GM21737 (cell line): ENCODE measurements at regions not wholly inside any gene's neighbourhood (a gene's known extent, or its start where the extent isn't known, plus 50 kb on each side); places are given as distances from the start of the nearest gene placed in this dataset.

Experiments
- ATAC-seq: cut with Tn5 transposase; IDR thresholded peaks from one replicate; pipeline ENCODE4 v1.9.1; 2021; ENCODE audit warnings: mild to moderate bottlenecking, moderate library complexity; ENCODE audit not compliant: unreplicated experiment

DNA sequence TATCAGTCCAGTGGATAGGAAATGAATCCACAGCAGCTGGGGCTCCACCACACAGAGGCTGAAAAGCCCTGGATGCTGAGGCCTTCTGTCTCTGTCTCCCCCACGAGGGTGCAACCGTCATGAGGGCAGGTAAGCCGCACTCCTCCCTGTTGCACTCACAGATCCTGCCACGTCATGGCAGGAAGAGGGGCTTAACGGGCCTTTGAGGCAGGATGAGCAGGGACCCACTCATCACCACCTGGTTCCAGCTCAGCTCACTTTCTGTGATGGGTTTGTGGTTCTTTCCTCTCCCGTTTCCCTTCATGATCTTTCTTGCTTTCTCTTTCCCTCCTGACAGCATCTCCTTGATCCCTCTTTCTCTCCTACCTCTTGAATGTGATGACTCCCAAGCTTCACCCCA is 575.2 kb downstream of the CCDC171 start:
- no peak for ATAC-seq

DNA sequence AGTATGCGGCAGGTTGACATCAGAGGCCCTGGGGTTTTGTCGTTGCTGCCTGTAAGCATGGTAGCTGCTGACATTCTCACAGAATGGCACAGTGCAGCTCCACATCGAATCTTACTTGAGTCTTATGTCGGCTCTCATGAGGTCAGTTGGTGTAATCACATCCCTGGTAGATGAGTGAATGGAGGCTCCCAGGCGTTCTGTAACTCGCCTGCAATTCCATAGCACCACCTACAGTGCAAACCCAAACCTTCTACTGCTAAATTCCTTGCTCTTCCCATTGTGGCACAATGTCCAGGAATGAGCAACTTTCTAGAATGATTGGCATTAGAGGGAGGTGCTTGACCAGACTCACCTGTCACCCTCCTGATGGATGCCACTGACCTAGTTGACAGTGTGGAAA is 578.4 kb downstream of the CCDC171 start:
- ATAC-seq, result no peak

DNA sequence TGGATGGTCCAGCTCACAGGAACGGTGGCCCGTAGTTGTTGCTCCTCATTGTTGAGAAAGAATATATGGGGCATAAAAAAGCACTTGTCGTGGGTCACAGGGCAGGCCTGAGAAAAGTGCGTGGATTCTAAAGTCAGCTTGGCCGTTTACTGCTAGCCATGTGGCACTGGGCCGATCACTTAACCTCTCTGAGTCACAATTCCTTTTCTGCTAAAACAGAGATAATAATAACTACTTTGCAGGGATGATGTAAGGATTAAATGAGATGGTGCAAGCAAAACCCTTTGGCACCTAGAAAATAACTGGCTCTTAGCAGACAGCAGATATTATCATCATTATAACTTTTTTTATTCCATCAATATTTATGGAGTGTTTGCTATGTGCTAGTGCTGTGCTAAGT is 579.7 kb downstream of the CCDC171 start:
- ATAC-seq, result no peak

DNA sequence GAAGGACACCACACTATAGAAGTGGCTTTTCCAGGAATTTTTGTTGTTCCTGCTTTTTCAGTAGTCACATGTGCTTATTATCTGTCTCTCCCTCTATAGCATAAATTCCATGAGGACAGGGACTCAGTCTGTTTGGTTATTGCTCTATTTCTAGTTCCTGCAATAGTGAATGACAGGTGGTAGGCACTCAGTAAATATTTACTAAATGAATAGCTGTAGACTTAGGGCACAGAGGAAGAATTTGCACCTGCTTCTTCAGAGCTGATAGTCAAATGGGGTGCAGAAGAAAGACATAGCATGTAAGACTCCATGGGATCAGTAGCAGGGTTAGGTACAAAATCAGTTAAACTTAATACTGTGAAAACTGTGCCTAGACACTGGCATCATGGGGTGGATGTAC is 580.2 kb downstream of the CCDC171 start:
- no peak for ATAC-seq

DNA sequence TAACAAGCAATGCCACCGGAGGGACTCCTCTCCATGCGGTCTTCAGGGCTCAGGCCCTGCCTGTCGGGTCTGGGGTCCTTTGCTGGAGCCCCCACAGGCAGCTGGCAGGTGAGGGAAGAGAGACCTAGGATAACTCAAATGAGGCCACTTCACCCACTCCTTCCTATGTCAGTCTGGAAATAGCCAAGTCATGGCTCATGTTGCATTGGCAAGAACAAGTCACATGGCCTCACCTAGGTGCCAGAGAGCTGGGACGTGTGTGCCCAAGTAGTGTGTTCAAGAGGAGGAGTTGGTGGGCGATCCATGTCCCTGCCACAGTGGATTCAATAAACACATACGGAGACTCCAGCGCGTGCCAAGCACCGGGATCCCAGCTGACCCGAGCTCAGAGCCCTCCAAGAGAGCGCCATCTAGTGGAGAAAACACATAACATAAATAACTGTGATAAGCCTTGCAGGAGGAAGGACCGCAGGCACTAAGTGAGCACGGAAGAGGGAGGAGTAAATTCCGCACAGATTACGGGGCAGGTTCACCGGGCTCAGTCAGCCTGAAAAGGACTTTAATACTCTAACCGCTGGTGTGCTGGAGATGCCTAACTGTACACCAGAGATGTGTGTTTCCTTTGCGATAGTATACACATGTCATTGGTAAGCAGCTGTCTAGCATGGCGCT is 580.8 kb downstream of the CCDC171 start:
- ATAC-seq, result peak; percentile 65

DNA sequence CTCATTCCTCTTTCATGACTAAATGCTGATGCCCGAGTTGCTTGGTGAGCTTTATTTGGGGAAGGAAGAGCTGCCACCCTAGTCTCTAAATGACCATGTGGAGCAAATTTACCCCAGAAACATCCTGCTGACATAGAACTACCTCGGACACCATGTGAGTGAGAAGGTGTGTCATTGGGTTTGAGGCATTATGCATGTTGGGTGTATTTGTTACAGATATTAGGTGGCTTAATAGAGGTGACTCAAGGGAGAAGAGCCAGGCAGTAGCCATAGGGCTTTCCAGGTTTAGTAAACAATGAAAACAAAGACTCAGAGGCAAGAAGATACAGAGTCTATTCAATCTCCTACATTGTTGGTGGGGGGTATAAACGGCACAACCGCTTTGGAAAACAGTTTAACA is 581.5 kb downstream of the CCDC171 start:
- no peak for ATAC-seq

DNA sequence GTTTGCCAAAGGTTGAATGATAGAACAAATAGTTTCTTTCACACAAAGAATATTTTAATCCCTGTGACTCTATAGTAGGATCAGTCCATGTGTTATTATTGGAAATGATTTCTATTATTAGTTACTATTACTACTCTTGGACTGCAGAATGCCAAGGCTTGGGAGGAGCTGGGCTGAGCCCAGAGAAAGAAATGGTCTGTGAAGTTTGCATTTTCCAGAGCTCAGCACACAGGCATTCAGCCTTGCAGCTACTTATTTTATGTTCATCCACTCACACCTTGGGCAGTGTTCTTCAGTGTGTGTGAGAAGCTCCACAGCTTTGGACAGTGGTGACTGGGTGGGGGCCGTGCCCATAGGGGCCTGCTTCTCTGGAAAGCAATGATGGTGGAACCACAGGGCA is 583.1 kb downstream of the CCDC171 start:
- ATAC-seq, result no peak

DNA sequence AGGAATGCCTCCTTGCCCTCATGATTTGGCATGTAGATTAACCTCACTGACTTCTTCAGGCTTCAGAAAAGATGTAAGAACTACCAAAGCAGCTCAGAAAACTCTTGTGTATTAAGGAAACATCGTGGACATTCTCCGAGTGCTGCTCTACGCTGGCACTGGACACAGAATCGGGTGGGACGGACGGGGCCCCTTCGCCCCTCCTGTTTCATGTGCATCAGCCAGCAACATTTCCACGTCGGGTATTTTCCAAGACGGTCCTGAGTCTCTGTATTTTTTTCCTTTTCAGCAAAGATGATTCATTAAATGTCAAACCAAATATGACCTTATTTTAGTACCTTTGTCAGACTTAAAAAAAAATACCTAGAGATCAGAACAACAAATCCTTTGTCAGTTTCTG is 583.6 kb downstream of the CCDC171 start:
- ATAC-seq, result no peak

DNA sequence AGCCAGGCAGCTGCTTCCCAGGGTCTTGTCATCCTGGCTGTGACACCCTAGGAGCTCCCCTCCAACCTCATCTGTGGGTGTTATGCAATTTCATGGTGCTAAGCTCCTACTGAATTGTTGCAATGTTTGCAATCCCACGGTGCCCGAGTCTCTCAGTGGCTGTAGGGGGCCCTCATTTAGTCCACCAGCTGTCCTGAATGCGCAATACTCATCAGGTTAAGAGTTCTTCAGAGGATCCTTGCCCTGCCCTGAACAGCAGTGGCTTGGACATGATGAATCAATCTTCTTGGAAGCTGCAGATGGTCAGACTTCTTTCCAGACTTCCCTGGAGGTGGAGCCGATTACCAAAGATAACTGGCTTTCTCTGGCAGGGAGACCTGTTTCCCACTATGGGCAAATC is 584.1 kb downstream of the CCDC171 start:
- ATAC-seq, result no peak

DNA sequence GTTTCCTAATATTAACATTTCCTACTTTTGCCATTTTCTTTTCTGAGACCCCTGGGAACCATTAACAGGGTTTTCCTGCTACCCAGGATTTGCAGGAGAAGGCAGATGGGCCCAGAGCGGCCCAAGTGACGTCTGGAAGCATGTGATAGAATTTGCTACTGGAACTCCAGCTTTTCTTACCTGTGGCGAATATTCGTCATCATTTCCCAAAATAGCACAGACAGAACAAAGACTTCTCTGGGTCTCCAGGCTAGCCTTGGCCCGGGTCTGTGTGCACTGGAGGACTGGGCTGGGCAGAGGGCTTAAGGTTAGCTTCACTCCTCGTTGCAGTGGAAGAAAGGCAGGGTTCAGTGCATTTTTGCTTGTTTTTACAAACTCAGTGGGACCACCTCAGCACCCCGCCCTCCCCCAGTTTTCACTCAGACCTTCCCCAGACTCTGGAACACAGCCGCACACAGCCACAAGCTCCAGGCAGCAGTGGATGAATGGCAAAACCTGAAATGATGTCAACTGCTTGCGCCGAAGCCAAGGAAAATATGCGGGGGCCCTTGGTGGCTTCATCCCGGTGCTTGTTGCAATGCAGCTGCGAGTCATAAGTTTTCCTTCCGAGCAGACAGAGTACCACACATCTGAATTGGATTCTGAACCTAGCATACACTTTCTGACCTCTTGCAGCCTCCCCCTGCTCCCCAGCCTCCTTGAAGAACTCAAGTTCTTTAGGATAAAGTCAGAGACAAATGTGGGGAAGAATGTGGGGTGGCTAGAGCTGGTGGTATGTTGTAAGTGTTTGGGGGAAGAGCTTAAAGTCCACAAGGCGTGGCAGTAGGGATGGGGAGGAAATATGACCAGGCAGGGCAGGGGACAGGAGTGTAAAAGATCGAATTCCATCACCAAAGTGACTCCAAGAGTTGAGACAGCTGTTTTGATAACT is 586.0 kb downstream of the CCDC171 start:
- ATAC-seq, result no peak

DNA sequence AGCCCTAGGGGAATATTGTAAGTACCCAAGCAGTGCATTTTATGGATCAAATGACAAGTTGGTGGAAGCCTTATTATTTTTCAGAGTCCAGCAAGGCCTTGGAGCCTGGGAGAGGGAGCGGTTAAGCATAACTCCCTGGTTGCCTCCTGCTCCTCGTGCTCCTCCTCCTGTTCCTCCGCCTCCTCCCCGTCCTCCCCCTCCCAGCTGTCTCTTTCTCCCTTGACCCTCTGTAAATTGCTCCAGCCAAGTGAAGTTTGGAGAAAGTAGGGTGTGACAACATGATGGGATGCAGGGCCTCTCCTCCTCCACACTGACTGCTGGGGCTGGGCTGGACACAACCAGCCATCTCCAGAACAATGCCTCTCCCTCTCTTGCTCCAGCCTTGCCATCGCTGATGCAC is 586.9 kb downstream of the CCDC171 start:
- ATAC-seq, result no peak

DNA sequence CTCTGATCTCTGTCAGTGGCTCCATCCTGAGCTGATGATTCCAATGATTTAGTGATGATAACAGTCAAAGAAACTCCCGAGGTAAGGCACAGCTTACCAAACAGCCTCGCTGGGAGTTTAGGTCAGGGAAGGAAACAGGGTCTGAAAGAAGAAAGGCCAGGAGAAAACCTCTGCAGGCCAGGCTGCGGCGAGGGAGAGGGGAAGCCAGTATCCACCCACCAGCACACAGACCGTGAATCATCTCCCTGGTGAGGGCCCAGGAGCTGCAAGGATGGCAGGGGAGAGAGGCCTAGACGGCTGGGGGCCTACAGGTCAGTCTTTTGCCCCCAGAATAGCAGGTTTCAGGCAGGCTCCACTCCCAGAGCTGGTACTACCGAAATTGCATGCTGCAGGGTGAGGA is 590.5 kb downstream of the CCDC171 start:
- no peak for ATAC-seq

DNA sequence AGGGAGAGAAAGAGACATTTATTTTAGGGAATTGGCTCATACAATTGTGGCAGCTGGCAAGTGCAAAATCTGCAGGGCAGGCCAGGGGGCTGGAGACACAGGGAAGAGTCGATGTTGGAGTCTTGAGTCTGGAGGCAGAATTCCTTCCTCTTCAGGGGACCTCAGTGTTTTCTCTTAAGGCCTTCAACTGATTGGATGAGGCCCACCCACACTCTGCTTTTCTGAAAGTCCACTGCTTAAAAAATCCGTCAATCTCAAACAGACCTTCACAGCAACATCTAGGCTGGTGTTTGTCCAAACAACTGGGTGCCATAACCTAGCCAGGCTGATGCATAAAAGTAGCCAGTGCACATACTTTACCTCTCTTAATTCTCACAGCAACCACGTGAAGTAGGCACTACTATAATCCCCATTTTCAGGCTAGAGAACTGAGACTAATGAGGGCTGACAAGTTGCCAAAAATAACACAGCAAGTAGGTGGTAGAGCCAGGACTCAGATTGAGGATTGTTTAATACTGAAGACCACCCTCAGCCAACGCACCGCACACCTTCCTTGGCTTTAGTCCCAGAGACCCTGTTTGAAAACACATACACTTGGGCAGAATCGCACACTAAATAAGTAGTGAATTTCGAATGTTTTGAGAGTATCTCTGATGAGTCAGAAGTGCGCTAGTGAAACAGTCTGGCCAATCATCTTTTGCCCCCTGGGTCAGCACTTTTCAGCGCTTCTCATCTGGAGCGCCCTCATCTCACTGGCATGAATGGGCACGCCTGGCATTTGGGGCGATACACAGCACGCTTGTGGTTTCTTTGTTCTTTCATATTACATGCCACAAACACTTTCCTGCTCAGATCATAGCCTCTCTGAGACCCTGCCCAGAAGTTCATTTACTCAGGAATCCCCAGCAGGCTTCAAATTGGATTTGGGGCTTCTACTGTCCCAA is 591.4 kb downstream of the CCDC171 start:
- ATAC-seq, result no peak

DNA sequence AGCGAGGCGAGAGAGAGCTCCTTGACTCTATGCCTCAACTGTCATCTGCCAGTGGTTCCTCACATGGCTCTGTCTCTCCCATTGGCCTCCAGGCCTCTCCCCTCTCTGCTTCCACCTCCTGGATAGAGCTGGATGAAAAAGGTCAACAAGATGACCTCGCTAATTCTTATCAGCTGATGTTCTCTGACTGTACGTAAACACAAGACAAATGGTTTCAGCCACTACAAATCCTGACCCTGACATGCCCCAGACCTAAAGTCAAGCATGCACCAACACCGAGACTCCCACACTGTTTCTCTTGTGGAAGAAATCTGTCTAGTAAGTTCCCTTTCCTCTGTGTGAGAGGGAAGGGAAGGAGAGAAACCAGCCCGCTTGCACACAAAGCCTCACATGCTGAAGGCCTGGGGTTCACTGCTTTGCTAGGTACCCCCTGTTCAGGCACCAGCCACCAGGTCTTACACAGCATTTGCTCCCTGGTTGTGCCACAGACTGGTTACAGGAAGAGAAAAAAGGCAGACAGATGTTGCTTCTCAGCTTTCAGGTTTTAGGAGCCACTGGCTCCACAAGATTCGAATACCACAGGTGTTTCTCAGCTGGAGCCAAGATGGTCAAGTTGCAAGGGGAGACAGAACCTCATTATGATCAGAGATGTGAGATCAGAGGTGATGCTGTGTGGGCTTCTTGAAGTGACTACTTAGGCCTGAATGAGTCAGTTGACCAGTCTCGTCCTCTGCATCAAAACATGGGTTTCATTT is 592.5 kb downstream of the CCDC171 start:
- ATAC-seq, result no peak

DNA sequence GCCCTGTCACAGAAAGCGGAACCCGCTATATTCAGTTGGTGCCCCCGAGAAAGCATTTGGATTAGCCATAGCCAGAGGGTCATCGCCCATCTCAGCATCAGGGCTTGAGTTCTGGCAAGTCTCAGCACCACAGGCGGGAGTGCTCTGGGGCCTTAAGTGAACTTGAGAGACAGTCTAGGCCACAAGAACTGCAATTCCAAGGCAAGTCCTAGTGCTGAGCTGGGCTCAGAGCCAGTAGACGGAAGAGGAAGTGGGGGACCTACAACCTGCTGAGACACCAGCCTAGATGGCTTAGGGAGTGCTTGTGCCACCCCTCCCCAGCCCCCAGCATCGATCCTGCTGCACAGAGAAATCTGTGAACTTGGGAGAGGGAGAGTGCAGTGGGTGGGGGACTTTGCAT is 594.9 kb downstream of the CCDC171 start:
- no peak for ATAC-seq

DNA sequence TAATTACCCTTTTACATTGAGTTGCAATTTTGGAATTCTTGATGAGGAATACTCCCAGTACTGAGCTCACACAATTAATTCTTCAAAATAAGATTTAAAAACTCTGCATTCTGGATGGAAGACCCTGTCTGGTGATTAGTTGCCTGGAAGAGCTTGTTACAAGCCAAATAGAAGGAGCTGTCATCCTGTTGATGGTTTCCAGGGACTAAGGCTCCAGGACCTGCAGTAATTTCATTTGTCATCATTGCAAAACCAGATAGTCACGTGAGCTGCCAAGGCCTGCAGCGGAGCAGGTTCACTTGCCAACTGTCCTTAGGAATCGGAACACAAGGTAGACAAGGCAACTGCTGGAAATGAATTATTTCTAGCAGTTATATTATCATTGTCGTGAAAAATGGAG is 597.7 kb downstream of the CCDC171 start:
- ATAC-seq, result no peak

DNA sequence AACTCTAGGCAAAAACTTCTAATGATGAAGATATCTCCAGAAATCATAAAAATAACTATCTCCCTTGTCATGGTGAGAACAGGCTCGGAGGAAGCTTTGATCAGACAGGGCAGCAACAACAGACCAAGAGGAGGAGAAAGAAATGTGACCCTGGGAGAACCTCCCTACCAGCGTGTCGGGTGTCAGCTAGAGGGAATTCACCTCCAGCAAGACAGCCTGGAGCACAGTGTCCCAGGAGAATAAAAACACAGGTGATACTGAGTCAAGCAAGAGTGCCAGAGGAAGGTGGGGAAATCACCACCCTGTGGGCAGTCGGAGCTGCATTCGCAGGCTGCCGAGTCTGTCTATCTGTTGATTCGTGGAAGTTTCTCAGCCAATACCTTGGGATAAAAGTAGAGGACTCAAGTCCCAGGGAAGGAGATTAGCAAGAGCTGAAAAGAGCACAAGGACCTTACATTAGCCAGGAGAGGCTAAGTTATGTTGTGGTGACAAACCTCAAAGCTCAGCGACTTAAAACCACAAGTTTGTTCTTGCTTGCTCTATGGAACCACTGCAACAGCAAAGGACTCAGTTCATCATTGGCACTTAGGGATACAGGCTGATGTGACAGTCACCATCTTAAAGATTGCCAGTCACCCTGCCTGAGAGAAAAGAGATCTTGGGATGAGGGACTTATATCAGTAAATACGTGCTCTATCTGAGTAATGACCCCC is 598.3 kb downstream of the CCDC171 start:
- ATAC-seq, result no peak

DNA sequence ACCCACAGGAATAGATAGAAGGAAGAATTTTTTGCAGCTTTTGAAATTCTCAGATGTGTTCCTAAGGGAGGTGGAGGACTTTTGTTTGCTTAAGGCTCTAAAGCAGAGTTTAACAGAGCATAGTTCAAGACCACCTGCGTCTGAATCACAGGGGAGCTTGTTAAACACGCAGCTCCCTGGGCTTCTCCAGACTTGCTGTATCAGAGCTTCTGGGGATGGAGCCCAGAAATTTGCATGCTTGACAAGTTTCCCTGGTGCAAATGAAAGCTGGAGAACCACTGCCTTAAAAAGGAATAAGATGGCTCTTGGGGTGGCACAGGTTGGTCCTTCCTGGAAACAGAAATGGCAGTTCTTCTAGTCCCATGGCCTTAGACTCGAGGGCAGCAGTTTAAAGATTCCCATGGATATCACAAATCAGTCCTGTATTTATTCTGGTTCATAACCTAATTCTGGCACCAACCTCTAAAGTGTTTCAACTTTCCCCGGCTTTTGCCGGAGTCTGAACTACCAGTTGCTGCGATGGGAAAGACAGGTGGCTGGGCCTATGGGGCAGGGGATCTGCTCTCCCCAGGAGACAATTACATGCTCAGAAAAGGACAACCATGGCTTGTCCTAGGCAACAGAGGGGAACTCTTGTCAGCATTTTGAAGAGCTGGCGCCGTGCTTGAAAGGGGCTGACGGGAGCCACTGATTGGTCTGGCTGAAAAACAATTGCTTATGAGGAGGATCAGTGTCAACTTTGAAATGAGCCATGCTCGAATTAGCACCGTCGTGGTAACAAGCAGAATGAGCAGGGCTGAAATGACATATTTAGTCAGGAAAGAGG is 599.6 kb downstream of the CCDC171 start:
- no peak for ATAC-seq

DNA sequence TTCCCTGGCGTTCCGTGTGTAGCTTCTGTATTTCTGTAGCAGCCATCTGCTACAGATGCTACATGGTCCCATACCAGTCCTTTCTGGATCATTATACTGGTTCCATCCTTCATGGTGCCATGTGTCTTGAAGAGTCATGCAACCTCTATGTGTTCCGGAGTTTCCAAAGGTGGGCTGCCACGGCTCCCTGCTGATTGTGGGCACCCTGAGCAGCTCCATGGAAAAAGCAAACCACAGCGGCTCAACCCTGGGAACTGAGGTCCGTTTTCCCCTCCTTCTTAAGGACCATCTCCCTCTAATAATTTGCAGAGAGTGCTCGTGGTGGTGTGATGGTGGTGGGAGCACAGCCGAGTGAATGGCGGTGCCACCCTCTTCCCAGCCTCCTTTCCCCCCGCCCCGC is 600.4 kb downstream of the CCDC171 start:
- ATAC-seq, result no peak
